Fibroblast of pulmonary artery (primary cell): ENCODE measurements at regions not wholly inside any gene's neighbourhood (a gene's known extent, or its start where the extent isn't known, plus 50 kb on each side); places are given as distances from the start of the nearest gene placed in this dataset.
A peak's percentile ranks its signal among the peaks of the same experiment; 100 is the strongest.

Experiments used
- DNase-seq: peaks from one replicate; pipeline ENCODE4 v3.0.0-alpha.2; 2010; ENCODE audit warnings: low read depth
- H3K4me3 ChIP-seq: replicated peaks from 2 replicates; pipeline ENCODE4 v1.5.1; 2011; ENCODE audit warnings: low read depth, mild to moderate bottlenecking, control low read depth, low read length, moderate library complexity
- TF ChIP-seq, protein P1 (sequence below): IDR thresholded peaks from 2 replicates; pipeline ENCODE4 v1.5.1; 2011; ENCODE audit warnings: mild to moderate bottlenecking, control low read depth, low read length, inconsistent platforms; ENCODE audit errors: missing control alignments

DNA sequence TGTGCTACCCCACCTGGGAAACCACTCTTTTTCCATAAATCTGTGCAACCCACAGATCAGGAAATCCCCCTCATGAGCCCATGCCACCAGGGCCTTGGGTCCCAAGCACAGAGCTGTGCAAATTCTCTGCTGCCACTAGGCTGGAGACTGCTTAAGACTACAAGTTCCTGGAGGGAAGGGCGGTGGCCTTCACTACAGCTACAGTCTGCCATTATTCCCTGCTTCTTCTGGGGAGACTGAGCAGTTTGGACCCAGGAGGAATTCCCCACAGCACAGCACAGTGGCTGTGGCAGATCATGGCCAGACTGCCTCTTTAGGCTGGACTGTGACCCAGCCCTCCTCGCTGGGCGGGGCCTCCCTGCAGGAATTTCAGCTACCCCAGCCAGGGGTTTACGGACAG, 89.7 kb upstream of the GRB10 start:
- H3K4me3 ChIP-seq: no peak overlapping the region
- DNase-seq: no peak
- TF ChIP-seq, protein P1, sequence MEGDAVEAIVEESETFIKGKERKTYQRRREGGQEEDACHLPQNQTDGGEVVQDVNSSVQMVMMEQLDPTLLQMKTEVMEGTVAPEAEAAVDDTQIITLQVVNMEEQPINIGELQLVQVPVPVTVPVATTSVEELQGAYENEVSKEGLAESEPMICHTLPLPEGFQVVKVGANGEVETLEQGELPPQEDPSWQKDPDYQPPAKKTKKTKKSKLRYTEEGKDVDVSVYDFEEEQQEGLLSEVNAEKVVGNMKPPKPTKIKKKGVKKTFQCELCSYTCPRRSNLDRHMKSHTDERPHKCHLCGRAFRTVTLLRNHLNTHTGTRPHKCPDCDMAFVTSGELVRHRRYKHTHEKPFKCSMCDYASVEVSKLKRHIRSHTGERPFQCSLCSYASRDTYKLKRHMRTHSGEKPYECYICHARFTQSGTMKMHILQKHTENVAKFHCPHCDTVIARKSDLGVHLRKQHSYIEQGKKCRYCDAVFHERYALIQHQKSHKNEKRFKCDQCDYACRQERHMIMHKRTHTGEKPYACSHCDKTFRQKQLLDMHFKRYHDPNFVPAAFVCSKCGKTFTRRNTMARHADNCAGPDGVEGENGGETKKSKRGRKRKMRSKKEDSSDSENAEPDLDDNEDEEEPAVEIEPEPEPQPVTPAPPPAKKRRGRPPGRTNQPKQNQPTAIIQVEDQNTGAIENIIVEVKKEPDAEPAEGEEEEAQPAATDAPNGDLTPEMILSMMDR: no peak

DNA sequence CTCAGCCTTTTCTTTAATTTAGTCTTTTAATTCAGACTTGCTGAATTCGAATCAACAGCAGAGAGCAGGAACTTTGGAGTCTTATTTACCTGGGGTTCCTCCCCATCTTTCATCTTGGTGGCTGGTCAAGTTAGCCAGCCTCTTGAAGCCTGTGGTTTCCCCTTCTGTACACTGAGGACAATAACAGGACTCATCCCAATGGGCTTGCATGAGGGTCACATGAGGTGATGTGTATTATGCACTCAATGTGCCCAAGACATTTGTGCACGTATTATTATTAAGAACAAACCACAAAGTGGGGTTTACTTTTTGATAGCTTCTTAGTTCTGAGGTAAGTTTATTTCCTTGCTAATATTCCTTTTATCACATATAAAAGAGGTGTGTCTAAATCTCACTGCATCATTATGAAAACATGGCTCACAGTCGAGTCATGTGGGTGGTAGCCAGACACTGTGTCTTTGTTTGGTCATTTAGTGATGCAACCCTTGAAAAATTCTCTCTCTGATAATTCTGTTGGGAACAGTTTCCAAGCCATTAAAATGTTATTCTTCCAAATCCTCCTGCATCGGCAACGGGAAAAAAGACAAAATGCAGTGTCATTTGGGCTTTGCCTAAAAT, 86.5 kb upstream of the GRB10 start:
- peak; percentile 90 for DNase-seq
- TF ChIP-seq, protein P1: no peak
- no peak overlapping the region for H3K4me3 ChIP-seq

DNA sequence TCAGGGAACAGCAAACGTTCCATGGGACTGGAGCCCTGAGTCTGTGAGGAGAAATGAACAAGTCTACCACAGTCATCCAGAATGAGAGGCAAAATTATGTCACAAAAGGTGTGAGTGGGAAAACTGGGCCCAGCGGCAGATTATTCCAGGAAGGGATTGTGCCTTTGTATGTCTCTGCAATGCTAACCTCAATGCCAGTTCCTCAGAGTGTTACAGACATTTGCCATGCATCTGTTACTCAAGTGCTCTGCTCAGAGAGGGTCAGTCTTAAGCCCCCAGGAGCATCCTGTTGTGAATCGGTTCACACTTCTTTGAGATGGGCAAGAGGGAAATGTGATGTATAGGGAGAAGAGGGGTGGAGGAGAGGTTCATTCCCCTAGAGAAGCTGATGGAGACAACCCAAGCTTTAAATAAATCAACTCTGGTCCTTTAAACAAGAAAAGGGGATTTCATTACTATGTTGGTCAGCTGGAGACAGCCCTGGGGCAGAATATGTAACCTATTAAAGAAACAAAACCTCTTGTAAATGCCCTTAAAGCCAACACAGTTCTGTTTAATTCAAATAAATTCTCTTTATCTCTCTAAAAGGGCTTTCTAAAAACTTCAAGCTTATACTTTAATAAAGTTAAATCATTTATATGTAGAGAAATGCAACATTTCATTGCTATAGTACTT, 85.9 kb upstream of the GRB10 start:
- DNase-seq: no peak
- TF ChIP-seq, protein P1: no peak

DNA sequence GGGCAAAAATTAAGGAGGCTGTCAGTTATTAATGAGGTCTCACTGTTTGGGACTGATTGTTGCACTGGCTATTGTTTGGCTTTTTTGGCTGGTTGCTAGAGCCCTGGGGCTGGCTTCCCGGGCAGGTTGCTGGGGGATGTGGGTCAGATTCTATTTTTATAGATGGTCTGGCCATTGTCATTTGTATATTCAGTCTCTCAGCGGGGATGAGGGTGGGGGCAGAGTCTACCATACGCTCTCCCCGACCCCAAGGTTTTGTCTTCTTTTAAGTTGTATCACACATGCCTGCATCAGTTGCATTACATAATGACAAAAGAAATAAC, 84.3 kb upstream of the GRB10 start:
- DNase-seq: no peak
- TF ChIP-seq, protein P1: no peak
- no peak overlapping the region for H3K4me3 ChIP-seq

More for the DNA sequence above, 85.9 kb upstream of the GRB10 start:
- H3K4me3 ChIP-seq: no peak overlapping the region

DNA sequence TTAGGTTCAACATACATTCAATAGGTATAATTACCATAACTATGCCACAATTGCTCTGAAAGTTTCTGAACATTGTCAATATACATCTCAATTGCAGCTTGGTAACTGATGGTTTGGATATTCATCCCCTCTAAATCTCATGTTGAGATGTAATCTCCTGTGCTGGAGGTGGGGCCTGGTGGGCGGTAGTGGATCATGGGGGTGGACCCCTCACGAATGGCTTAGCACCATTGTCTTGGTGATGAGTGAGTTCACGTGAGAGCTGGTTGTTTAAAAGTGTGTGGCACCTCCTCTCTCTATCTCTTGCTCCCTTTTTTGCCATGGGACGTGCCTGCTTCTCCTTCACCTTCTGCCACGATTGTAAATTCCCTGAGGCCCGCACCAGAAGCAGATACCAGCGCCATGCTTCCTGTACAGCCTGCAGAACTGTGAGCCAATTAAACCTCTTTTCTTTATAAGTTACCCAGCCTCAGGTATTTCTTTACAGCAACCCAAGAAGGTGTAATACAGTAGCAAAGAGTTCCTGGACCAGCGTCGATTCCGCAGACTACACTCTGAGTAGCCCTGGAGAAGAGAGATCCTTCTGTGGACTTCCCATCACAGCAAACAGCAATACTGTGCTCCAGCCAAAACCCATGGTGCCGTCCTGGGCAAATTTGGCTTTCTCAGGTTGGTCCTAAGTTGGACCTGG, 83.8 kb upstream of the GRB10 start:
- TF ChIP-seq, protein P1: no peak
- no peak for DNase-seq
- H3K4me3 ChIP-seq: no peak overlapping the region

DNA sequence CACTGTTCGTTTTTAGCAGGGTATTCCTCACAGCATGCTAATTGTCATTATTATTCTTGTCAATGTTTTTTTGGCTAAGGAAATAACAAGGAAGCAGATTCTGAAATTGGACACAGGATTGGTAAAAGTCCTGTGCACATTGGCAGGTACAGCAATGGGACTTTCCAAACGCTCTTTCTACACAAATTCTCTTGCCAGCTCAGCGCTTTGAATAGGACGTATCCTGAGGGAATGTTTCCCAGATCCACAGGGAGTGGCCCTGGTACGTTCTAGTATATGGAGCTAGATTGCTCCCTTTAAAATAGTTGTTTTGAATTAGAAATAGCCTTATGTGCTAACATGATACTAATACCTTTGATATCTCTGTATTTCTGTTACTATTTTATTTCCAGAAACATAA, 82.8 kb upstream of the GRB10 start:
- TF ChIP-seq, protein P1: no peak
- no peak overlapping the region for H3K4me3 ChIP-seq
- DNase-seq: no peak

DNA sequence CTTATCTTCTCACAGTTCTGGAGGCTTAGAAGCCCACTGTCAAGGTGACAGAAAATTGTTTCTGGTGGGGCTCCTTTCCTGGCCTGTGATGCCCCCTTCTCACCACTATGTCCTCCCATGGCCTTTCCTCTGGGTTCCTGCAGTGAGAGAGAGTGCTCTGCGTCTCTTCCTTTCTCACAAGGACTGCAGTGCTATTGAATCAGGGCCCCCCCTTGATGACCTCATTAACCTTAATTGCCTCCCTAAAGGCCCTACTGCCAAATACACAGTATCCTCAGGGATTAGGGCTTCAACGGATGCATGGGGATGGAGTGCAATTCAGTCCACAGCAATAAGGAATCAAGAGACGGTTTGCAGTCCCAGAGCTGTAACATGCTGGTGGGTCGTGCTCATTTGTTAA, 82.0 kb upstream of the GRB10 start:
- no peak overlapping the region for H3K4me3 ChIP-seq
- DNase-seq: no peak
- TF ChIP-seq, protein P1: no peak
